SW 1271 (cell line): ENCODE measurements at regions not wholly inside any gene's neighbourhood (a gene's known extent, or its start where the extent isn't known, plus 50 kb on each side); places are given as distances from the start of the nearest gene placed in this dataset.
"Not testable (repeated sequence)": the region's sequence is repeated elsewhere in the genome, so short reads cannot be mapped to it uniquely, and the experiment has no call there.

Experiments used
- DNase-seq, 2 experiments: peaks; one replicate each; lab custom pipeline; 2025; lab: John Stamatoyannopoulos, UW

DNA sequence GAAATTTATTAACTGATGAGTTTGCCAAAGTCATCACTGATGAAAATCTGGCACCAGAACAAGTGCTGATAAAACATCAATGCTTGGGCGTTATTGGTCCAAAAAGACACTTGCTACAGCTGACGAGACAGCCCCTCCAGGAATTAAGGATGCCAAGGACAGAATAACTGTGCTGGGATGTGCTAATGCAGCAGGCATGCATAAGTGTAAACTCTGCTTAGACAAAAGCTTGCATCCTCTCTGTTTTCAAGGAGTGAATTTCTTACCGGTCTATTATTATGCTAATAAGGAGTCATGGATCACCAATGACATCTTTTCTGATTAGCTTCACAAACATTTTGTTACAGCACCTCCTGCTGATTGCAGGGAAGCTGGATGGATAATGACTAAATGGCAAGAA is 402.0 kb downstream of the LTN1 start:
- DNase-seq, result no peak

DNA sequence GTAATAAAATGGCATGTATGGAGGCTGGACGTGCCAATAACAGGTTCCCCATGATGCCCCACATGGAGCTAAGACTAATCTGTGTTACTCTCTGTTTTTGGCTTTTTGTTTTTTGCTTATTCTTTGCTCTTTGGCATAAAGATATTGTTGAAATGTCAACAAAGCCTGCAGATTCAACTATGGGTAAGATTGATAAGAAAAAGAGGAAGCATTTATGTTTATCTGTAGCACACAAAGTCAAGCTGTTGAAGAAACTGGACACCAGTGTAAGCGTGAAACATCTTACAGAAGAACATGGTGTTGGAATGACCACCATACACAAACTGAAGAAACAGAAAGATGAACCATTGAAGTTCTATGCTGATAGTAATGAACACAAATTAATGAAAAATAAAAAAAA is 402.7 kb downstream of the LTN1 start:
- no peak for DNase-seq

DNA sequence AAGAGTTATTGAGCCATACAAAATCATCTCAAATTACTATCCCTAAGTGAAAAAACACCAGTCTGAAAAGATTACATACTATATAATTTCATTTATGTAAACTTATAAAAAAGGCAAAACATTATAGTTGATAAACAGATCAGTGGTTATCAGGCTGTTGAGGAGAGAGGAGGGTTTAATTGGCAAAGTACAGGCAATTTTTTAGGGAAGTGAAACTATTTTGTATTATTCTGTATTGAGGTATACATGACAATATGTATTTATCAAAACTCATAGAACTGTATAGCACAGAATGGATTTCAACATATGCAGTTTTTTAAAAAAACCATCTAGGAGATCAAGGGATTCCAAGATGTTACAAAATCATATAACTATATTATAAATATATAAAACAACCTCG is 403.7 kb downstream of the LTN1 start:
- DNase-seq, result no peak

DNA sequence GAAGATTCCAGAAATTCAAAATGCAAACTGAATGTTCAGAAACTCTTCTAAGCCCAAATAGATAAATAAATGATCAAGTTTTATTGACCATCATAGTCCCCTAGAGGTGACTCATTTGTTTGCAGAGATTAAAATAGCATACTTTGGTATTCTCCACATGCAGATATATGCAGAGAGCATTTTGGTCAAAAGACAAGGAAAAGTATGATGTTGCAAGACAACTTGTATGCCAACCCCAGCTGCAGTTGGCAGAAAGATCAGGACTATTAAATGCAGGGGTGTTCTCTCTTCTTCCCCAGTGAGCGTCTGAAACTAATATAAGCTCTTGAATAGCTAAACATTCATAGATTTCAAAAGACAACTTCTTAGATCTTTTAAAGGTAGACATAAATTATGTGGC is 404.9 kb downstream of the LTN1 start:
- no peak for DNase-seq

DNA sequence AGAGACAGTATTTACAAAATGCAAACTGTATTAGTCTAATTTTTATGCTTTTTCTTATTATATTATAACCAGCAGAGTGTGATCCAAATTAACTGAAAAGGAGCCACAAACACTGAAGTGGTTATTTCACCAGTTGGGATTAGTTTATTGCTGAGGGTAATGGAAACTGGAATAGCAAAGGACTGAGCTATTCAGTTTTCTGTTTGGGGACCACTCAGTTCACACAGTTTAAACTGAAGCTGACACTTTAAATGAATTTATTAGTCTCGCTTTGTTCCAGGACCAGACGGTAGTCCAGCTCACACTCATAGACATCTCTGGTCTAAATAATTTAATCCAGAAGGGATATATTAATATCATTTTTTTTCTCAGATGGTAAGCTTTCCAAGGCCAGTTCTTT is 410.7 kb downstream of the LTN1 start:
- no peak for DNase-seq

DNA sequence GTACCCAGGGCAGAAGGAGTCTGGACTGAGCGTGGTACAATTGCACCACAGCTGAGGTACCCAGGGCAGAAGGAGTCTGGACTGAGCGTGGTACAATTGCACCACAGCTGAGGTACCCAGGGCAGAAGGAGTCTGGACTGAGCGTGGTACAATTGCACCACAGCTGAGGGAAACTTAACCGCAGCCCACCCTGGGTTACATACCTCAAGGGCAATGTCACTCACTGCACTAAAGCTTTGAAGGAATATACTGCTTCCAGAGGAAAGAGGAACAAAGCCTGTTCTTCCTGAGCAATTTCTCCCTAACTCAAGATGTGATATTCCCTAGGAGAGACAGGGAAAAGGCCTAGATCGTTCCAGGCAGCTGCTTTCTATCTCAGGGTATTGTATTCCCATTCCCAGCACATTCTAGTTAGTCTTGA is 411.4 kb downstream of the LTN1 start:
- not testable (repeated sequence) for DNase-seq

DNA sequence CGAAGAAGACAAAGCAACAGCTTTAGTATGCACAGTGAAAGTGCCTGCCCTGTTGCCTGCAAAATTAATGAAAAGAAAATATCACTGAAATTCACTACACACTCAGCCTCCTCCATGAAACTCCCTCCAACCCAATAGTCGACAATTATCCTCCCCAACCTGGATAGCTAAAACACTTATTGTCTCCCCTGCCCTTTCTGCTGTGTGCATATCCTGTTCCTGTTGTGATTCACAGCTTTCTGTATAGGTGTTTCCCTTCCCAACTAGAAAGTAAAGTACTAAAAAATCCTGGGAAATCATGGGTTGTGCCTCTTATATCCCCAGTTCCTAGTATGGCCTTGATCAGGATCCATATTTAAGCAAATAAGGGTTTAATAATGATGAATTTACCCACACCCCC is 412.1 kb downstream of the LTN1 start:
- no peak for DNase-seq

DNA sequence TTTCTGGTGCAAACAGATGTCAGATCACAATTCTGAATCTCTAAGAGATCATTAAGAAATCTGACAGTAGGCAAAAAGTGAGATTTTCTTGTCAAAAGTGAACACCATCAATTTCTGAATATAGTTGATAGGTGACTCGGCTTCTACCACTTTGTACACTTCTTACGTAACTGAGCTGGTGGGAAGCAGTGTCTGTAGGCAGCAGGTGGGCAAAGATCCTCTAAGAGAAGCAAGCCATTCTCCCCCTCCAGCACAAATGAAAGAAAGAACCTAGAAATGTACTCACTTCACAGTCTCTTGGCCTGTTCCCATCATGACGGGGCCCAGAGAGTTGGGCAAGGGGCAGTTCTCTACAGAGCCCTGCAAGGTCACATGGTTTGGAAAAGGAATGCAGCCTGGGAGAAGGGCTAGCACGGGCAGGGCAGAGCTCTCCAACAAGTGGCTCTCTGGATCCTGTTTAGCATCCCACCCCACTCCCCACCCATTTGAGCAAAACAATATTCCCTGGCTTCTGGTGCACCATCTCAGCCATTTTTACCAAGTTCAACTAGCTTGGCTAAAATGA is 412.6 kb downstream of the LTN1 start:
- DNase-seq, result no peak

DNA sequence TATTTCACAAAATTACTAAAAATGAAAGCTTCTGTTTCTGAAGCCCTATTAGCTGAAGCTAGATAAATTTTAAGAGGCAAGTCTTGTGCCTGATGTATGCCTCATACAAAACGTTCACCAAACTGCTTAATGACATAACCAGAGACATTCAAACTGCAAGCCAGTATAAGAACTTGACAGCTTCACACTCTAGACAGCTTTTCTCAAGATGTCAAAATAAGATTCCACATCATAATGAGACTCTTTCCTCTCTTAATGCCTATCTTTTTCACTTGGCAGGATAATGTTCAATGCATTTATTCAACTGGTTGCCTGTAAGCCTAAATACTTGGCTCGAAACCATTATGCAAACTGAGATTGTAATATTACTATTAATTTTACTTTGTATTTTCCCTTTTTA is 424.0 kb downstream of the LTN1 start:
- DNase-seq, result no peak

DNA sequence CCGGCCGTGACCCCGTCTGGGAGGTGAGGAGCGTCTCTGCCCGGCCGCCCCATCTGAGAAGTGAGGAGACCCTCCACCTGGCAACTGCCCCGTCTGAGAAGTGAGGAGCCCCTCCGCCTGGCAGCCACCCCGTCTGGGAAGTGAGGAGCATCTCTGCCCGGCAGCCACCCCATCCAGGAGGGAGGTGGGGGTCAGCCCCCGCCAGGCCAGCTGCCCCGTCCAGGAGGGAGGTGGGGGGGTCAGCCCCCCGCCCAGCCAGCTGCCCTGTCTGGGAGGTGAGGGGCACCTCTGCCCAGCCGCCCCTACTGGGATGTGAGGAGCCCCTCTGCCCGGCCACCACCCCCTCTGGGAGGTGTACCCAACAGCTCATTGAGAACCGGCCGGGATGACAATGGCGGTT is 428.7 kb downstream of the LTN1 start:
- DNase-seq, result not testable (repeated sequence)

DNA sequence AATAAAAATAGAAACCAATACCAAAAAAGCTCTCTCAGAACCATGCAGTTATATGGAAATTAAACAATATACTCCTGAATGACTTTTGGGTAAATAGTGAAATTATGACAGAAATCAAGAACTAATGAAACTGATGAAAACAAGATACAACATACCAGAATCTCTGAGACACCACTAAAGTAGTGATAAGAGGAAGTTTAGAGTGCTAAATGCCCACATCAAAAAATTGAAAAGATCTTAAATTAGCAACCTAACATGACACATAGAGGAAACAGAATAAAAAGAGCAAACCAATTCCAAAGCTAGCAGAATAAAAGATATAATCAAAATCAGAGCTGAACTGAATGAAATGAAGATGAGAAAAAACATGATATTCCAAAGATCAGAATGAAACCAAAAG is 430.9 kb downstream of the LTN1 start:
- DNase-seq, result no peak

DNA sequence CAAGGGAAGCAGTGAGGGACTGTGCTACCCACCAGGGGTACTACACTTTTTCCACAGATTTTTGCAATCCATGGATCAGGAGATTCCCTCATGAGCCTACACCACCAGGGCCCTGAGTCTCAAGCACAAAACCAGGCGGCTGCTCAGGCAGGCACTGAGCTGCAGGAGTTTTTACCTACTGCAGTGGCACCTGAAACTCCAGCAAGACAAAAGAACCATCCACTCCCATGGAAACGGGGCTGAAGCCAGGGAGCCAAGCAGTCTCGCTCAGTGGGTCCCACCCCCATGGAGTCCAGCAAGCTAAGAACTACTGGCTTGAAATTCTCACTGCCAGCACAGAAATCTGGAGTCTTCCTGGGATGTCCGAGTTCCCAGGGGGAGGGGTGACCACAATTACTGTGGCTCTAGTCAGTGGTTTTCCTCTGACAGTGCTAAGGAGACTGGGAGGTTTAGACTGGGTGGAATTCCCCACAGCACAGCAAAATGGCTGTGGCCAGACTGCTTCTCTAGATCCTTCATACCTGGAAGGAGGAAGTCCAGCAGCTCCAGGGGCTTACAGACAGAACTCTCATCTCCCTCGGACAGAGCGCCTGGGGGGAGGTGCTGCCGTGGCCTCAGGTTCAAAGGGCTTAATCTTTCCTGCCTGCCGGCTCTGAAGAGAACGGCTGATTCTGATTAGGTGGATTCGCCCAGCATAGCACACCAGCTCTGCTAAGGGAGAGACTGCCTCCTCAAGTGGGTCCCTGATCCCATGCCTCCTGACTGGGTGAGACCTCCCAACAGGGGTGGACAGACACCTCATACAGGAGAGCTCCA is 437.8 kb downstream of the LTN1 start:
- no peak for DNase-seq

DNA sequence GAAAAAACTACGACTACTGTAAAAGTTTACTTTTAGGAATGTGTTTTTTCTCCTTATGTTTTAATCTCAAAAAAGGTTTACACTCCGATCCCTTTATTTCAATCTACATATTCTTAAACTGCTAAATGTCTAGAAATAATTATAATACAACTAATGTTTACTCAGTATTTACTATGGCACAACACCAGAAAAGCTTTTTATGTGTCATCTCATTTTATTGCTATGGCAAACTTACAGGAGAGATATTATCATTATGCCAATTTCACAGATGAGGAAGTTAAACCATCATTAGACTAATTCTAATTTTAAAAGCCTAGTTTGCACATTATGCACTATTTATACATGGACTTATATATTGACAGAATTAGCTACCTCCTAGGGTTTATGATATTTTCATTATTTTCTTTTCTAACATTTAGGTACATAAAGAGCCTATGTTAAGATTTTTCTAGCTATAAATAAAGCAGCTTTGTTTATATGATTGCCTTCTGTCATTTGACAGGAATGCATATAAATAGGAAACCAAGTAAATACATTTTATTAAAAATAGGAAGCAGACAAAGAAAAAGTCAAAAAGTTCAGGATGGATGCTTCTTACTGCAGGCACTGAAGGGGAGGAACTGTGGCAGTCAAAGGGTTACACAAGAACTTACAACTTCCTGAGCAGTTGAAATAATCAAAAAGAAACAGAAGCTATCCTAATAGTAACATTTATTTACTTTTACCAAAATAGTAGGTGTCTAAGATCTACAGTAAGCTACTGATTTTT is 442.4 kb downstream of the LTN1 start:
- DNase-seq, result no peak

DNA sequence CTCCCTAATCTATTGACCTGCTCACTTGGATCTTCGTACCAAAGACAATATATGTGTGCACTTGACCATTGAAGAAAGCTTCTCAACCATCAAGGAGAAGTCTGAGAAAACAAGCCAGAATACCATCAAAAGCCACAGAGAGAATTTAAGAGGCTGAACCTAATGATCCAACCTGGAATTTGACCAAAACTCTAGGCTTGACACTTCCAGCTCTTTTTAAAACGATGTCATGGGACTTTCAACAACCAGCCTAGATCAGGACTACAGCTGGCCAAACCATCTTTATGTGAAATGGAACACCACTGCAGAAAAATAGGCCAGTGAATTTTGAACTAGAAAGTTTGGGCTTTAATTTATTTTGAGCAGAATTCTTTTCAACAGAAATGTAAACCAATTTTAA is 444.4 kb downstream of the LTN1 start:
- DNase-seq, result no peak

DNA sequence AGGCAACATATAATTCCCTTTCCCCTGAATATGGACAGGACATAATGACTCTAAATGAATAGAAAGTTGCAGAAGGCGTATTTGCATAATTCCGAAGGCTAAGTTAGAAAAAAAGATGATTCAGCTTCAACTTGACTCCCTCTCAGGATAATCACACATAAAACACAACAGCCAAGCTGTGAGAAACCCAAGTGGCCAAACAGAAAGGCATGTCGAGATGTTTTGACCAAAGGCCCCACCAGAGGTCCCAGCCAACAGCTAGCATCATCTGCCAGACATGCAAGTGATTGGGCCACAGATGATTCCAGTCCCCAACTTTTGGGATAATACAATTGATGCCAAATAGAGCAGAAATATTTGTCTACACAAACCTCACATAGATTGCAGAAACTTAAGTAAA is 444.9 kb downstream of the LTN1 start:
- DNase-seq, result no peak

DNA sequence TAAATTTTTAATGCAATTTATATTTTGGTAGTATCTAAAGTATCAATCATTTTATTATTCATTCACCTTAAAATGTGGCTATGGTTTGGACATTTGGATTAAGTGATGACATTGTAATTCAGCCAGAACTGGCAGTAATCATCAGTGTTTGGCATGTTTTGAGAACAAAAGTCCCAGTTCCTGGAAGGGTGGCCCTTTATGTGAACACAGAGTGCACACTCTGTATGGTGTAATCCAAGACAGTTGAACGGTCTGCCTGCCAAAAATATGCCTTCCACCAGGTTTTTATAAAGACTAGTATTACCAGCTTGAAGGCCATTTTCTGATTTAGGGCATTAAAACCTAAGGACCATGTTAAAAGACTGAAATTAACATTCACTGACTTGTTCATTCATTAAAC is 448.7 kb downstream of the LTN1 start:
- no peak for DNase-seq

DNA sequence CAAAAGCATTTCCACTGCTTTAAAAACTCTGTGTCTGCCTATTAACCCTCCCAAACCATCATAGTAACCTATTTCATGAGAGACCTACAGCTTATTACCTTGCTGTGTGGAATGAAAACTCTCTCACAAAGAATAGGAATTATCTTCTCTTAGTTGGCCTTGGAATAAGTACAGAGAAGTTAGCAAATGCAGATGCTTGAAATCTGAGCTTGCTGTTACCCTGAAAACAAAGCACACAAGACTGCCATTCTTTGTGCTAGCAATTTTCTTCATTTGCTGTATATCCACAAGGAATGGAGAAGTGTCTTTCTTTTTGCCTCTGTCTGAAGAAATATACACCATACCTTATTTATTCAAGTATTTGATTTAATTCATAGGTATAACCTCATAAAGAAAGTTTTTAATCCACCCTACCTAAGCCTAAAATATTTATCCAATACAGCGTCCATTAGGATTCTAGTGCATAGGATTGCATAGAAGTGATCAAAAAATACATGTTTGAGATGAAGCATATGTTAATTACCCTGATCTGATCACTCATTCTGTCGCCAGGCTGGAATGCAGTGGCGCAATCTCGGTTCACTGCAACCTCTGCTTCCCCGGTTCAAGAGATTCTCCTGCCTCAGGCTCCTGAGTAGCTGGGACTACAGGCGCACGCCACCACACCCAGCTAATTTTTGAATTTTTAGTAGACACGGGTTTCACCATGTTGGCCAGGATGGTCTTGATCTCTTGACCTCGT is 451.1 kb downstream of the LTN1 start:
- DNase-seq, result no peak

DNA sequence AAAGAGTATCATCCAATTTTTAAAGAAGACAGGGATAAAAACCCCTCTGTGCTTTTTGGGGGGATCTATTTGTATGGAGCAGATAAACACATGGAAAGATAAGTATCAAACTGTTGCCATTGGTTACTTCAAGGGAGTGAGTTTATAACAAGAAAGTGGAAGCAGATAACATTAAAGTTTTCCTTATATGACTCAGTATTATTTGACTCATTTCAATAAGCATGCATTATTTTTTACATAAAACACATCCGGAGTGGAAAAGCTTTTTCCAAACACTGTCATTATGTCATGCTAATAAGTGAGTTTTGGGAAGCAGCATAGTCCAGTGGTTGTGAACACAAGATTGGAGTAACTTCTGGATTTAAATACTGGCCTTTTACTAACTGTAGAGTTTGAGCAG is 452.2 kb downstream of the LTN1 start:
- no peak for DNase-seq

DNA sequence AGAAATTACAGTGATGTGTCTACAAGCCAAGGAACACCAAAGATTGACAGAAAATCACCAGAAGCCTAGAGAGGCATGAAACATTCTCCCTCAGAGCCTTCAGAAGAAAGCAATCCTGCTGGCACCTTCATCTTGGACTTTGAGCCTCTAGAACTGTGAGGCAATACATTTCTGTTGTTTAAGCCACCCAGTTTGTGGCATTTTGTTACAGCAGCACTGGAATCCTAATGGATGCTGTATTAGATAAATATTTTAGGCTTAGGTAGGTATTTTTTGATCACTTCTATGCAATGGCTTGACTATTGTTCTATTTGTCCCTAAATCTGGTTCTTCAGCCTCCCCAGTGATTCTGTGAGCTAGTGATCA is 453.1 kb downstream of the LTN1 start:
- DNase-seq, result no peak

DNA sequence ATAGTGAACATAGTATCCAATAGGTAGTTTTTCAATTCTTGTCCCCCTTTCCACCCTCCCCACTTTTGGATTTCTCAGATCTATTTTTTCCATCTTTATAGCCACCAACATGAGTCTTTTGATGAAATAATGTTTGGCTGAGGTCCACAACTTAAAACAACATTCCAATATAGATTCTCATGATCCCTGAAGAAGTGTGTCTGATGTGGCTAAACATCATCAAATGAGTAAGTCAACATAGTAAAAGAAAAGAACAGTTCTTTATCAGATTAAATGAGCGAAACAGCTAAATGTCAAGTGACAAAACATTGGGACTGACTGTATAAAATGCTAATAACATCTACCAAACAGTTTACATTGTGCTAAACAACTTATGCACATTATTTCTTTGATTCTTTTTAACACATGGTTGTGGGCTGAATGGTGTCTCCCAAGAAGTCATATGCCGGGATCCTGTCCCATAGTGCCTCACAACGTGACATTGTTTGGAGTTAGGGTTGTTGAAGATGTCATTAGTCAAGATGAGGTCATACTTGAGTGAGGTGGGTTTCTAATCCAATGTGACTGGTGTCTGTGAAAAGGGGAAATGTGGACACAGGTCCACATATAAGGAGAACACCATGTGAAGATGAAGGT is 453.6 kb downstream of the LTN1 start:
- DNase-seq, result no peak

DNA sequence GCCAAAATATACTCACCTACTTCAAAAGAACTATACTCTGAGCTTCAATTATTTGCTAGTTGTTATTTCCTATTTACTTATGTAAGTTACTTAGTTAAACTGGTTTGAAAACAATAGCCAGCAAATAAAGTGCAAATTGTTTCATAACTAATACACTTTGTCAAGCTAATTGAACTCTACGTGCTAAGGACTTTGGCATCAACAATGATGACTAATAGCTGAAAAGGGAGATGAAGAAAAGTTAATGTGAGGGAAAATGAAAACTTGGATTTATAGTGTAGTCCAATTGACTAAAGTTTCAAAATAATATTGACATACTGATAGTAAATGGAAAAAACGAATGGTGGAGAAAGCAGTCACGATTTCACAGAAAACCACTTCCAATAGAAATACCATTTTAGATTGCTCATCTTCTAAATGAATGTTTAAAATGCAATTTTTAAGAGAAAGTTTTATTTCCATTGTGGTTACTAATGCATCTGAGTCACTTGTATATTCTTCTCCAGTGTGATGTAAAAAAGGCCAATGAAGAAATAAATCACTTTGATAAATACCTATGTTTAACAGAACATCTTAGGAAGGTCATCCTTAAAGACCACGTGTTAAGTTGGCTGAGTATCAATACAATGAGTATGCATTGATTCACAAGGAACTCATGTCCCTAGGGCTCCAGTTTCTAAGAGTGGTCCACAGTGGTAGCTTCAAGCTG is 455.2 kb downstream of the LTN1 start:
- no peak for DNase-seq

DNA sequence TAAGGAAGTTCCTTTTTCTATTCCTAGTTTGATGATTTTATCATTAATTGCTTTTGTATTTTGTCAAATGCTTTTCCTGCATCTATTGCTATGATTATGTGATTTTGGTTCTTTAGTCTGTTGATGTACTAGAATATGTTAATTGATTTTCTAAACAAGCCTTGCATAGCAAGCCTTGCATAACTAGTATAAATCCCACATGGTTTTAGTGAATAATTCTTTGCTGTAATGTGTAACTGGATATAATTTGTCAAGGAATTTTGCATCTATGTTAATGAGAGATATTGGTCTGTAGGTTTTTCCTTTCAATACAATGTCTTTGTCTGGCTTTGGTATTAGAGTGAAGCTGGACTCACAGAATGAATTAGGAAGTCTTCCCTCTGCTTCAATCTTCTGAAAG is 460.2 kb downstream of the LTN1 start:
- no peak for DNase-seq
